A673 (cell line): ENCODE measurements at regions not wholly inside any gene's neighbourhood (a gene's known extent, or its start where the extent isn't known, plus 50 kb on each side); places are given as distances from the start of the nearest gene placed in this dataset.

Source experiments
- BruUV-seq: library from RNA; stranded (reverse); fragments of 400-500 nt; replicated peaks from 2 replicates; lab custom pipeline; 2021; lab: Mats Ljungman, UMichigan
- CTCF ChIA-PET: fragments of 300-600 bp; sonication (Branson Sonifier 250); formaldehyde crosslinking; loops from one replicate; lab custom pipeline; 2022; ENCODE audit warnings: antibody characterized with exemption; lab: Charles Lee
- POLR2A ChIA-PET: fragments of 300-600 bp; sonication (Branson Sonifier 250); formaldehyde crosslinking; loops from one replicate; lab custom pipeline; 2022; ENCODE audit warnings: antibody characterized with exemption; ENCODE audit not compliant: low non-redundant PET; lab: Charles Lee
- DNase-seq: peaks from one replicate; pipeline ENCODE4 v3.0.0-alpha.2; 2015; ENCODE audit warnings: low spot score
- H3K27ac ChIP-seq: fragments of 200-600 bp; sonication (generic); 2 replicates; pipeline ENCODE4 v1.5.1; 2016; ENCODE audit warnings: mixed run types, low read depth, mild to moderate bottlenecking, mixed read lengths, antibody characterized with exemption, low read length; ENCODE audit not compliant: poor library complexity, severe bottlenecking
- H3K27me3 ChIP-seq: fragments of 200-600 bp; sonication (generic); replicated peaks from 2 replicates; pipeline ENCODE4 v1.6.1; 2017; ENCODE audit warnings: mixed run types, low read depth, mild to moderate bottlenecking, mixed read lengths, antibody characterized with exemption, low read length; ENCODE audit not compliant: insufficient read depth, poor library complexity
- H3K36me3 ChIP-seq: fragments of 200-600 bp; sonication (generic); 2 replicates; pipeline ENCODE4 v1.6.1; 2016; ENCODE audit warnings: mixed run types, mild to moderate bottlenecking, mixed read lengths, antibody characterized with exemption, low read length; ENCODE audit not compliant: insufficient read depth, poor library complexity, severe bottlenecking
- H3K4me1 ChIP-seq: fragments of 200-600 bp; sonication (generic); 2 replicates; pipeline ENCODE4 v1.6.1; 2017; ENCODE audit warnings: mixed run types, mild to moderate bottlenecking, mixed read lengths, antibody characterized with exemption, low read length; ENCODE audit not compliant: insufficient read depth, poor library complexity, severe bottlenecking
- H3K4me3 ChIP-seq: fragments of 200-600 bp; sonication (generic); 2 replicates; pipeline ENCODE4 v1.5.1; 2016; ENCODE audit warnings: low read depth, mixed run types, mild to moderate bottlenecking, mixed read lengths, low read length; ENCODE audit not compliant: poor library complexity, severe bottlenecking
- H3K9me3 ChIP-seq: fragments of 200-600 bp; sonication (generic); 2 replicates; pipeline ENCODE4 v1.6.1; 2016; ENCODE audit warnings: mixed run types, low read depth, mild to moderate bottlenecking, mixed read lengths, antibody characterized with exemption, low read length; ENCODE audit not compliant: poor library complexity, severe bottlenecking
- EZH2 ChIP-seq: fragments of 200-600 bp; sonication (generic); IDR thresholded peaks from 2 replicates; pipeline ENCODE4 v1.6.1; 2017; ENCODE audit warnings: borderline replicate concordance, low read depth, mild to moderate bottlenecking, mixed read lengths, antibody characterized with exemption, low read length; ENCODE audit not compliant: poor library complexity, severe bottlenecking
- intact Hi-C: fragments of 100-400 bp; cut with micrococcal nuclease; formaldehyde crosslinking; loops from one replicate; pipeline ENCODE4 v1.10.0; 2022; ENCODE audit not compliant: unreplicated experiment
- TF ChIP-seq, protein P1 (sequence below): fragments of 300-800, 200-600 bp; sonication (generic); conservative IDR thresholded peaks from 2 replicates; pipeline ENCODE4 v1.5.1; 2017; ENCODE audit warnings: low read depth, mild to moderate bottlenecking, antibody characterized with exemption, low read length, moderate library complexity, mixed read lengths

DNA sequence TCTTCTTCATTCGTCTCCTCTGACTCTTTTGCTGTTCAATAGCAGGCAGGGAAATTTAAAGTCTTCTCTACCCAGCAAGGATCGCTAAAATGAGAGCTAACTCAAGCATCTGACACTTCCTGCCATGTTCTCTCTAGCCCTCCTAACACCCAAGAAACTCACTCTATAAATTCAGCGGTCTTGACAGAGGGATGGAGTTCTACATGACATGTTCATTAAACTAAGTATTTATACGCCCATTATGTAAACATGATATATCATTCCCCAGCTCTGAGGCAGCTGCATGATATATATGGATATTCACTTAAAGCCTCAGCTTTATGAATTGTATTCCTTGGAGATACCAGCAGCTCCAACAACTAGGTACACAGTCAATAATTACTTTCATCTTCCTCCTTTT is 231.0 kb downstream of the METTL4 start:
- POLR2A ChIA-PET, result no interaction called here
- CTCF ChIA-PET, result no interaction called here
- BruUV-seq, result no TSS peak

DNA sequence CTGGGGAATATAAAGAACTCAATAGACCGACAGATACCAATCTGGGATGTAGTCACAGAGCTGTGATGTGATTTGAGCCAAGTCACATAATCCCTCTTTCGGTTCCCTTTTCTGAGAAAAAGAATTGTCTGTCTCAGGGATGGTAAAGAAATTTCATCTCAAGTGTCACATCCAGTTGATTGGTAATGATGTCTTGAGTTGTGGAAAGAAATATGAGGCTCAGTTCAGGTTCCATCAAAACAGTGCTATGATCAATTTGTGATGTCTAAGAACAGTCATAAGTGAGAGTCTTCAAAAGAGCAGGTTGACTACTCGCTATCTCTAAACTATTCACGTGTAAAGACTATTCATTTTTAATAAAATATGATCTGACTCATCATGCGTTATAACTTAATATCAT is 223.3 kb downstream of the METTL4 start:
- intact Hi-C loops, result no loop called here
- Histone ChIP-seq H3K27ac (no peak overlapping the region), H3K4me3 (no peak overlapping the region), H3K27me3 (peaks cover 9% of the 10 kb centered on the region), H3K36me3 (no peaks in the 10 kb centered on the region), H3K4me1 (no peaks in the 10 kb centered on the region), H3K9me3 (no peaks in the 10 kb centered on the region)
- POLR2A ChIA-PET, result no interaction called here
- CTCF ChIA-PET, result no interaction called here
- no peak for DNase-seq
- TF ChIP-seq, protein P1, sequence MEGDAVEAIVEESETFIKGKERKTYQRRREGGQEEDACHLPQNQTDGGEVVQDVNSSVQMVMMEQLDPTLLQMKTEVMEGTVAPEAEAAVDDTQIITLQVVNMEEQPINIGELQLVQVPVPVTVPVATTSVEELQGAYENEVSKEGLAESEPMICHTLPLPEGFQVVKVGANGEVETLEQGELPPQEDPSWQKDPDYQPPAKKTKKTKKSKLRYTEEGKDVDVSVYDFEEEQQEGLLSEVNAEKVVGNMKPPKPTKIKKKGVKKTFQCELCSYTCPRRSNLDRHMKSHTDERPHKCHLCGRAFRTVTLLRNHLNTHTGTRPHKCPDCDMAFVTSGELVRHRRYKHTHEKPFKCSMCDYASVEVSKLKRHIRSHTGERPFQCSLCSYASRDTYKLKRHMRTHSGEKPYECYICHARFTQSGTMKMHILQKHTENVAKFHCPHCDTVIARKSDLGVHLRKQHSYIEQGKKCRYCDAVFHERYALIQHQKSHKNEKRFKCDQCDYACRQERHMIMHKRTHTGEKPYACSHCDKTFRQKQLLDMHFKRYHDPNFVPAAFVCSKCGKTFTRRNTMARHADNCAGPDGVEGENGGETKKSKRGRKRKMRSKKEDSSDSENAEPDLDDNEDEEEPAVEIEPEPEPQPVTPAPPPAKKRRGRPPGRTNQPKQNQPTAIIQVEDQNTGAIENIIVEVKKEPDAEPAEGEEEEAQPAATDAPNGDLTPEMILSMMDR, result no peak
- TF ChIP-seq EZH2, result no peak
- BruUV-seq, result no TSS peak

More for the DNA sequence above, 231.0 kb downstream of the METTL4 start:
- Histone ChIP-seq H3K36me3 (no peaks in the 10 kb centered on the region), H3K4me3 (no peak overlapping the region), H3K27ac (no peak overlapping the region), H3K27me3 (peaks cover 16% of the 10 kb centered on the region), H3K9me3 (no peaks in the 10 kb centered on the region), H3K4me1 (no peaks in the 10 kb centered on the region)
- intact Hi-C loops, result no loop called here
- no peak for DNase-seq
- TF ChIP-seq EZH2, result no peak
- TF ChIP-seq, protein P1, result no peak

DNA sequence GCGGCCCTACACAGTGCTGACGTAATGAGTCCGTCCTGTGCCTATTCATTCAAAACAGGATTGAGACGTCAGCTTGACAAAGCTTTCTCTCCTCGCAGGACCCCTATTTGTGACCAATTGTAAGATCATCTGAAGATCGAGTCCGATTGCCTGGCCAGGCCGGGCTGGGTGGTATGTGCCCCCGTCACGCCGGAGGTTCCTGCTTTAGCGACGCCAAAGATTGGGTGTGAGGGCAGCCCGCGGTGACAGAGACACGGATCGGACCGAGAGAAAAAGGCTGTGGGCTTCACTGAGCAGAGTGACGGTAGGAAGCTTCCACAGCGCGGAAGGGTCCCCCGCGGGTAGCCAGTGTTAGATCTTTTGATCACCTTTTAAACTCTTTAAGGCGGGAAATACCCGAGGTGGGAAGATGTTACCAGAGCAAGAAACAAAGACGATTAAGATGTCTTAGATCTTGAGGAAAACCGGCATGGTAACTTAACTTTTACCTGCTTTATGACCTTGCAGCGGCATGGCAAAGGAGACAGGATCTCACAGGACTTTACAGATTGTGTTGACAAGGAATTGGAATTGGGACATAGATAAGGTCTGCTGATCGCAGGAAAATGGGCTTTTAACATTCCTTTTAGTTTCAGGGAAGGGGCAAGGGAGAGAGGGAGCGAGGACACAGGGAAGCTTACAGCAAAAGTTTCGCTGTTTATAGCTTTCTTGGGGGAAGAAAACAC is 220.0 kb downstream of the METTL4 start:
- H3K4me3 ChIP-seq, result no peak overlapping the region
- no peaks in the 10 kb centered on the region for H3K36me3 ChIP-seq
- intact Hi-C loops, result loop anchor here (10.0 kb wide), 1 partner anchor 56 kb away; no protein-coding TSS in a partner anchor
- peaks cover 9% of the 10 kb centered on the region for H3K27me3 ChIP-seq
- H3K4me1 ChIP-seq, result no peaks in the 10 kb centered on the region
- no peak for DNase-seq
- H3K27ac ChIP-seq, result no peak overlapping the region
- no peak for TF ChIP-seq EZH2
- TF ChIP-seq, protein P1, result no peak
- no TSS peak for BruUV-seq
- POLR2A ChIA-PET, result no interaction called here
- CTCF ChIA-PET, result no interaction called here
- no peaks in the 10 kb centered on the region for H3K9me3 ChIP-seq
